DOHH2 (cell line): ENCODE measurements at regions not wholly inside any gene's neighbourhood (a gene's known extent, or its start where the extent isn't known, plus 50 kb on each side); places are given as distances from the start of the nearest gene placed in this dataset.
"Not testable (repeated sequence)": the region's sequence is repeated elsewhere in the genome, so short reads cannot be mapped to it uniquely, and the experiment has no call there.

Experiments
- H3F3A ChIP-seq: fragments of 200-600 bp; sonication (generic), shearing (Covaris generic); 2 replicates; pipeline ENCODE4 v1.6.0; 2016; ENCODE audit warnings: antibody characterized with exemption, mild to moderate bottlenecking; ENCODE audit not compliant: control insufficient read depth, insufficient read depth
- H3K27ac ChIP-seq: fragments of 200-600 bp; sonication (generic); 2 replicates; pipeline ENCODE4 v1.5.1; 2014; ENCODE audit warnings: low read depth, mild to moderate bottlenecking, low read length, moderate library complexity
- H3K27me3 ChIP-seq: fragments of 200-600 bp; sonication (generic); 2 replicates; pipeline ENCODE4 v1.6.1; 2014; ENCODE audit warnings: mild to moderate bottlenecking, low read length, mixed read lengths; ENCODE audit not compliant: control insufficient read depth
- H3K36me3 ChIP-seq: fragments of 200-600 bp; sonication (generic); 2 replicates; pipeline ENCODE4 v1.6.1; 2014; ENCODE audit warnings: mild to moderate bottlenecking, low read length, moderate library complexity, mixed read lengths; ENCODE audit not compliant: control insufficient read depth
- H3K4me1 ChIP-seq: fragments of 200-600 bp; sonication (generic); 2 replicates; pipeline ENCODE4 v1.6.1; 2014; ENCODE audit warnings: mild to moderate bottlenecking, low read length, mixed read lengths; ENCODE audit not compliant: control insufficient read depth
- H3K4me2 ChIP-seq: fragments of 200-600 bp; sonication (generic); 2 replicates; pipeline ENCODE4 v1.6.0; 2014; ENCODE audit warnings: mild to moderate bottlenecking, low read length, moderate library complexity
- H3K4me3 ChIP-seq: fragments of 200-600 bp; sonication (generic); 2 replicates; pipeline ENCODE4 v1.5.1; 2014; ENCODE audit warnings: mild to moderate bottlenecking, low read length, mixed read lengths
- H3K79me2 ChIP-seq: fragments of 200-600 bp; sonication (generic); 2 replicates; pipeline ENCODE4 v1.6.1; 2014; ENCODE audit warnings: mild to moderate bottlenecking, low read length, mixed read lengths; ENCODE audit not compliant: control insufficient read depth
- H3K9me2 ChIP-seq: fragments of 200-600 bp; sonication (generic); replicated peaks from 2 replicates; pipeline ENCODE4 v1.6.1; 2014; ENCODE audit warnings: mild to moderate bottlenecking, low read length, mixed read lengths; ENCODE audit not compliant: control insufficient read depth
- H3K9me3 ChIP-seq: fragments of 200-600 bp; sonication (generic); 2 replicates; pipeline ENCODE4 v1.6.1; 2014; ENCODE audit warnings: antibody characterized with exemption, low read length, mixed read lengths; ENCODE audit not compliant: control insufficient read depth, insufficient read depth
- H4K20me1 ChIP-seq: fragments of 200-600 bp; sonication (generic); 2 replicates; pipeline ENCODE4 v1.6.0; 2014; ENCODE audit warnings: low read depth, mild to moderate bottlenecking, antibody characterized with exemption, low read length, moderate library complexity; ENCODE audit not compliant: control insufficient read depth, insufficient read depth
- EZH2phosphoT487 ChIP-seq: fragments of 200-600 bp; sonication (generic); IDR thresholded peaks from 2 replicates; pipeline ENCODE4 v1.6.1; 2017; ENCODE audit warnings: borderline replicate concordance, mild to moderate bottlenecking, antibody characterized with exemption, low read length, moderate library complexity, mixed read lengths
- TF ChIP-seq, protein P1 (sequence below): fragments of 200-600 bp; sonication (generic); IDR thresholded peaks from one replicate; pipeline ENCODE4 v1.5.1; 2014; ENCODE audit warnings: antibody characterized with exemption, mild to moderate bottlenecking, low read depth, low read length; ENCODE audit not compliant: poor library complexity, severe bottlenecking

DNA sequence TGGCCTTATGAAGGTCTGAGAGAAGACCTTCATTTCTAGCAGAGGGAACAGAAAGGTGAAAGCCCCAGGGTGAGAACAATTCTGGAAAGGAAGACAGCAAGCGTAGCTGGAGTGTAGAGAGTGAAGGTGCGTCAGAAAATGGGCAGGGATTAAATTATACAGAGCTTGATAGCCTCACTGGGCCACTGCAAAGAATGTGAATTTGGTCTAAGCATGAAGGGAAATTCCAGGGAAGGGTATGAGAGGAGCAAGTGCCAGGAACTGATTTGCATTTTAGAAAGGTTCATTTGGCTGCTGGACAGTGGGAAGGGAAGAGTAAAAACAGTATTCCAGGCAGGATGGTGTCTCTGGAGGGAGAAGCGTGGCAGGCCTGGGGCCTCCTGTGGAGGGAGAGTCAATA is 274.1 kb upstream of the ASIC2 start:
- Histone ChIP-seq H3K4me1 (no peaks in the 10 kb centered on the region), H3K27ac (no peak overlapping the region), H3K27me3 (no peaks in the 10 kb centered on the region), H3F3A (no peaks in the 10 kb centered on the region), H3K36me3 (no peaks in the 10 kb centered on the region), H3K4me2 (no peak overlapping the region), H3K9me2 (no peaks in the 10 kb centered on the region), H3K9me3 (no peaks in the 10 kb centered on the region), H3K4me3 (no peak overlapping the region), H4K20me1 (no peaks in the 10 kb centered on the region), H3K79me2 (no peaks in the 10 kb centered on the region)
- TF ChIP-seq, protein P1, sequence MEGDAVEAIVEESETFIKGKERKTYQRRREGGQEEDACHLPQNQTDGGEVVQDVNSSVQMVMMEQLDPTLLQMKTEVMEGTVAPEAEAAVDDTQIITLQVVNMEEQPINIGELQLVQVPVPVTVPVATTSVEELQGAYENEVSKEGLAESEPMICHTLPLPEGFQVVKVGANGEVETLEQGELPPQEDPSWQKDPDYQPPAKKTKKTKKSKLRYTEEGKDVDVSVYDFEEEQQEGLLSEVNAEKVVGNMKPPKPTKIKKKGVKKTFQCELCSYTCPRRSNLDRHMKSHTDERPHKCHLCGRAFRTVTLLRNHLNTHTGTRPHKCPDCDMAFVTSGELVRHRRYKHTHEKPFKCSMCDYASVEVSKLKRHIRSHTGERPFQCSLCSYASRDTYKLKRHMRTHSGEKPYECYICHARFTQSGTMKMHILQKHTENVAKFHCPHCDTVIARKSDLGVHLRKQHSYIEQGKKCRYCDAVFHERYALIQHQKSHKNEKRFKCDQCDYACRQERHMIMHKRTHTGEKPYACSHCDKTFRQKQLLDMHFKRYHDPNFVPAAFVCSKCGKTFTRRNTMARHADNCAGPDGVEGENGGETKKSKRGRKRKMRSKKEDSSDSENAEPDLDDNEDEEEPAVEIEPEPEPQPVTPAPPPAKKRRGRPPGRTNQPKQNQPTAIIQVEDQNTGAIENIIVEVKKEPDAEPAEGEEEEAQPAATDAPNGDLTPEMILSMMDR = no peak
- TF ChIP-seq EZH2phosphoT487 = no peak

DNA sequence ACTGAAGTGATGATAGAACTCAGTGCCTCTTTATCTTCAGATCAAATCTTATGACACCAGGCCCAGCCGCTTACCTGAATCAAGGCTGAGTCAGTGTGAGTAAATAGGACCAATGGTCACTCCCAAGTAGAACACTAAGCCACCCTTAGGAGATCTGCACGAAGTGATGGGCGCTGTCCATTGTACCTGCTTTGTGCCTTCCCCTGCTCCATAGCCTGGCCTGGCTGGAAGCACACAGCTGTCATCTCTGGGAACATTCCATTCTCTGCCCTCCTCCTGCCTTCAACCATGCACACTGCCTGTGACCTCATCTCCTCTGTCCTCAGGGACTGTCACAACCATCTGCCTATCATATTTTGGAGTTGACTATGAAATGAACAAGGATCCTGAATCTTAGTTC is 279.5 kb upstream of the ASIC2 start:
- Histone ChIP-seq H3K79me2 (no peaks in the 10 kb centered on the region), H4K20me1 (no peaks in the 10 kb centered on the region), H3K27ac (no peak overlapping the region), H3K27me3 (no peaks in the 10 kb centered on the region), H3K4me3 (no peak overlapping the region), H3F3A (no peaks in the 10 kb centered on the region), H3K9me3 (no peaks in the 10 kb centered on the region), H3K36me3 (no peaks in the 10 kb centered on the region), H3K4me1 (no peaks in the 10 kb centered on the region), H3K9me2 (no peaks in the 10 kb centered on the region), H3K4me2 (no peak overlapping the region)
- TF ChIP-seq EZH2phosphoT487 = no peak
- TF ChIP-seq, protein P1 = no peak

DNA sequence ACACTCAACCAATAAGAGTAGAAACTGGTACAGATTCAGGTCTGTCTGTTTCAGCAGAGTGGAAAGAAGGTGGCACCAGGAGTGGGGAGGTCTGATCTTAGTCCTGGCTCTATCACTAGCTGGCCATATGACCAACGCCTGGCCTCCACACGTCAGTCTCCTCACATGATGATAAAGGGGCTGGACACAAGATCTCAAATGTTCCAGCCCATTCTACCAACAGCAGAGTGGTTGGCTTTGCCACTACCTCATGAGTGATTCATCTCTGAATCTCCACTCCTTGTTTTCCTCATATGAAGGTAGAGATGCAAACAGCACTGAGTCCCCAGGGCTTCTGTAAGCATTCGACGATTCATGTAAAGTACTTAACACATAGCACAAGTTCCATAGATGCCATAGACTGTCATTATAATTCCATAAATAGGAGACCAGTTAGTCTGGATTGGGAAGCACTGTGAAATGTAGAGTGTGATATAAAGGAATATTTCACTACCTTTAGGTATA is 281.9 kb upstream of the ASIC2 start:
- H4K20me1 ChIP-seq = no peaks in the 10 kb centered on the region
- TF ChIP-seq, protein P1 = no peak
- no peak for TF ChIP-seq EZH2phosphoT487
- no peaks in the 10 kb centered on the region for H3F3A ChIP-seq
- no peak overlapping the region for H3K4me2 ChIP-seq
- no peaks in the 10 kb centered on the region for H3K27me3 ChIP-seq
- peaks cover 7% of the 10 kb centered on the region; the same call in 1 of the 2 replicates for H3K9me3 ChIP-seq
- H3K4me1 ChIP-seq = no peaks in the 10 kb centered on the region
- no peak overlapping the region for H3K4me3 ChIP-seq
- H3K9me2 ChIP-seq = no peaks in the 10 kb centered on the region
- no peaks in the 10 kb centered on the region for H3K36me3 ChIP-seq
- no peaks in the 10 kb centered on the region for H3K79me2 ChIP-seq
- no peak overlapping the region for H3K27ac ChIP-seq

DNA sequence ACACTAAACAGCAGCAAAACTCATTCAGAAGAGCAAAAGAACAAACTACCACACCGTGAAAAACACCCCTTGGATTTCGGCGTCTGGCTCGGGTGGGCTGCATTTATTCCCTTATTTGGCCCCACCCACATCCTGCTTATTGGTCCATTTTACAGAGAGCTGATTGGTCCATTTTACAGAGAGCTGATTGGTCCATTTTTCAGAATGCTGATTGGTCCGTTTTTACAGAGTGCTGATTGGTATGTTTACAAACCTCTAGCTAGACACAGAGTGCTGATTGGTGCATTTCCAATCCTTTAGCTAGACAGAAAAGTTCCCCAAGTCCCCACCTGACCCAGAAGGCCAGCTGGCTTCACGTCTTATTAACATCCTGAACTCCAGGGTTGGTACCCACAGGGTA is 286.6 kb upstream of the ASIC2 start:
- not testable (repeated sequence) for H3K79me2 ChIP-seq, H4K20me1 ChIP-seq

More for the DNA sequence above, 286.6 kb upstream of the ASIC2 start:
- peaks cover 10% of the 10 kb centered on the region; the same call in 1 of the 2 replicates for H3K9me3 ChIP-seq
- H3K27ac ChIP-seq, H3K27me3 ChIP-seq, H3K4me2 ChIP-seq, H3K36me3 ChIP-seq, H3K4me1 ChIP-seq, H3K9me2 ChIP-seq, H3K4me3 ChIP-seq, H3F3A ChIP-seq: not testable (repeated sequence)
